Vagina (tissue), 2 donors: ENCODE measurements at regions not wholly inside any gene's neighbourhood (a gene's known extent, or its start where the extent isn't known, plus 50 kb on each side); places are given as distances from the start of the nearest gene placed in this dataset.

Experiments used
- POLR2A ChIP-seq, 2 donors: fragments of 450-650 bp; IDR thresholded peaks; one replicate each; pipeline ENCODE4 v1.6.1; 2017; ENCODE audit warnings: antibody characterized with exemption in 2 of 2, mild to moderate bottlenecking in 2 of 2, moderate library complexity in 2 of 2
- POLR2AphosphoS5 ChIP-seq, 2 donors: sonication (generic); formaldehyde crosslinking; IDR thresholded peaks; one replicate each; pipeline ENCODE4 v1.9.0; 2017; ENCODE audit warnings: antibody characterized with exemption in 2 of 2, mild to moderate bottlenecking in 2 of 2, low read depth in 1 of 2; ENCODE audit not compliant: insufficient read depth in 1 of 2
- TF ChIP-seq, protein P1 (sequence below), 3 experiments: fragments of 450-650 bp in 2 of 3; fragments of 200-600 bp in 1 of 3; sonication (generic) in 1 of 3; IDR thresholded peaks; one replicate each; pipeline ENCODE4 v1.5.1; 2017 to 2019; ENCODE audit warnings: antibody characterized with exemption in 3 of 3, mild to moderate bottlenecking in 2 of 3, moderate library complexity in 2 of 3

DNA sequence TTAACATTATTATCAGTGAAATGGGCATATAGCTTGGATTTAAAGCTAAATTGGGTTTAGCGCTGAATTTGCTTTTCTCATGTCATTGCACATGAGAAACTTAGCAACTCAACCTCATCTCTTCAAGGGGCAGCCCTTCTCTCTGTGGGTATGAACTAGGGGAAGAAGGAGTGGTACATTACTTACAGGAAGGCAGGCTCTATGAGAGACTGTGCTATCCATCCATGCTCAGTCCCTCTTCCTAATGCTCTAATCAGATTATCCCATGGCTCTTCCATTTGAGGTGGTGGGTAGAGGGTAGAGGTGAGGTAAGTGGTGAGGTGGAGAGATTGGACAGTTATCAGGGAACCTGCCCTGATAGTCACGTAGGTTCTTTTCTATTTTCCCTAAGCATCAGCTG is 343.7 kb upstream of the NOVA1 start:
- TF ChIP-seq, protein P1, sequence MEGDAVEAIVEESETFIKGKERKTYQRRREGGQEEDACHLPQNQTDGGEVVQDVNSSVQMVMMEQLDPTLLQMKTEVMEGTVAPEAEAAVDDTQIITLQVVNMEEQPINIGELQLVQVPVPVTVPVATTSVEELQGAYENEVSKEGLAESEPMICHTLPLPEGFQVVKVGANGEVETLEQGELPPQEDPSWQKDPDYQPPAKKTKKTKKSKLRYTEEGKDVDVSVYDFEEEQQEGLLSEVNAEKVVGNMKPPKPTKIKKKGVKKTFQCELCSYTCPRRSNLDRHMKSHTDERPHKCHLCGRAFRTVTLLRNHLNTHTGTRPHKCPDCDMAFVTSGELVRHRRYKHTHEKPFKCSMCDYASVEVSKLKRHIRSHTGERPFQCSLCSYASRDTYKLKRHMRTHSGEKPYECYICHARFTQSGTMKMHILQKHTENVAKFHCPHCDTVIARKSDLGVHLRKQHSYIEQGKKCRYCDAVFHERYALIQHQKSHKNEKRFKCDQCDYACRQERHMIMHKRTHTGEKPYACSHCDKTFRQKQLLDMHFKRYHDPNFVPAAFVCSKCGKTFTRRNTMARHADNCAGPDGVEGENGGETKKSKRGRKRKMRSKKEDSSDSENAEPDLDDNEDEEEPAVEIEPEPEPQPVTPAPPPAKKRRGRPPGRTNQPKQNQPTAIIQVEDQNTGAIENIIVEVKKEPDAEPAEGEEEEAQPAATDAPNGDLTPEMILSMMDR (IDR thresholded peaks at IDR 0.05) = no peak
- TF ChIP-seq POLR2AphosphoS5 (IDR thresholded peaks at IDR 0.05; ENCODE audit: insufficient read depth in 1 of 2, low read depth in 1 of 2) = no peak
- no peak for TF ChIP-seq POLR2A (IDR thresholded peaks at IDR 0.05)
